ELR (cell line): ENCODE measurements at regions not wholly inside any gene's neighbourhood (a gene's known extent, or its start where the extent isn't known, plus 50 kb on each side); places are given as distances from the start of the nearest gene placed in this dataset.
"Not testable (repeated sequence)": the region's sequence is repeated elsewhere in the genome, so short reads cannot be mapped to it uniquely, and the experiment has no call there.

ENCODE experiments used
- DNase-seq: peaks from one replicate; pipeline ENCODE4 v3.0.0-alpha.2; 2015; ENCODE audit warnings: low read depth

GRCh38 chr4:120005527-120005926, 61.1 kb downstream of the MAD2L1 start:
- no peak for DNase-seq

DNA sequence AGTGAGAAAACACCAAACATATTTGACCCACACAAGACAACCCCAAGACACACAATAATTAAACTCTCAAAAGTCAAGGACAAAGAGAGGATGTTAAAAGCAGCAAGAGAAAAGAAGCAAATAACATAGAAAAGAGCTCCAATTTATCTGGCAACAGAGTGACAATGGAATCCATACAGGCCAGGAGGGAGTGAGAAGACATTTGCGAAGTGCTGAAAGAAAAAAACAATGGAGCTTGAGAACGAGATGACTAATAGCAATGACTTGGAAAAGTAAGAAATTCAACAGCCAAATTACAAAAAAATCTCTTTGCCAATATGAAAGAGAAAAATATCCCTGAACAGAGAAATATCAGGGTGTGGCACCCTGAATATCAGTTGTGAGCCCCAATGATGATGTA, 61.6 kb downstream of the MAD2L1 start:
- no peak for DNase-seq

DNA sequence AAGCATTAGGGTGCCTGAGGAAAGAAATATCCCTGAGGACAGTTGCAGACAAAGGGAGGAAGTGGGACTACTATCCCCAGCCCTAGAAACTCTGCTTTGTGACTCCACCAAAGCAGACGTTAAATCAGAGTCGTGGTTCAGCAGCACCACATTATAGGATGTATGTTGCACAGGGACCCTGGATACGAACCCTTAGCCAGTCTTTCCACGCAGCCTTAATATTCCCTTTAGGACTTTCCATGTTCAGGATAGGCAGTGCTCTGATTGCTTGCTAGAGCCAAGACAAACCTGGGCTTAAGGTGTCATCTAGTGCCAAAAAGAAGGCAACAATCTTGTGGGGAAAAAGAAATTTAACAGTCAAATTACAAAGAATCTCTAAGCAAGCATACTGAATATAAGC, 62.6 kb downstream of the MAD2L1 start:
- no peak for DNase-seq

GRCh38 chr4:120003193-120003592, 63.5 kb downstream of the MAD2L1 start:
- no peak for DNase-seq

DNA sequence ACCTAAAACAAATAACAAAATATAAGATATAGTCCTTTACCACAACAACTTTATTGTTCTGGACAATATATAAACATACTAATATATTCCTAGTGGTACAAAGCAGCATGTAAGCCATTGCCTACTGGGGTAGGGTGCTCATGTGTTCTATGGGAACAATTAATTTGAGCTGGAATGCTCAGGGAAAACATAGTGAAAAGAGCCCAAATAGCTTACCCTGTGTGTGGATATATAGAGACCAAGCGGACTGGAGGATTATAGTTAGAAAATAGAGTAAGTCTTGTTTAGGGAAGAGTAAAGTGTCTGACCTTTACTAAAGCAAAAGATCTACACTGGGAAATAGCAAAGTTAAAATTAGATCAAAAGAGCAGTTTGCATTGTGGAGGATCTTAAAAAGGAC, 64.8 kb downstream of the MAD2L1 start:
- no peak for DNase-seq

- DNase-seq = no peak
These were observed 65.9 kb downstream of the MAD2L1 start for GRCh38 chr4:120000591-120001296.

DNA sequence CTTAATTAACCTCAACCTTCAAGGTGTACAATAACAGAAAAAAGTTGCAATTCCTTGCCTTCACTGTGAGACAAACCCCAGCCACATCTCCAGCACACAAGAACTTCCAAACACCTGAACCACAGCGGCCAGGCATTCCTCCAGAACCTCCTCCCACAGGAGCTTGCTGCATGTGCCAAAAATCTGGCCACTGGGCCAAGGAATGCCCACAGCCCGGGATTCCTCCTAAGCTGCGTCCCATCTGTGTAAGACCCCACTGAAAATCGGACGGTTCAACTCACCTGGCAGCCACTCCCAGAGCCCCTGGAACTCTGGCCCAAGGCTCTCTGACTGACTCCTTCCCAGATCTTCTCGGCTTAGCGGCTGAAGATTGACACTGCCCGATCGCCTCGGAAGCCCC, 70.6 kb downstream of the MAD2L1 start:
- DNase-seq = not testable (repeated sequence)

GRCh38 chr4:119984996-119985395, 81.7 kb downstream of the MAD2L1 start:
- DNase-seq = no peak

DNA sequence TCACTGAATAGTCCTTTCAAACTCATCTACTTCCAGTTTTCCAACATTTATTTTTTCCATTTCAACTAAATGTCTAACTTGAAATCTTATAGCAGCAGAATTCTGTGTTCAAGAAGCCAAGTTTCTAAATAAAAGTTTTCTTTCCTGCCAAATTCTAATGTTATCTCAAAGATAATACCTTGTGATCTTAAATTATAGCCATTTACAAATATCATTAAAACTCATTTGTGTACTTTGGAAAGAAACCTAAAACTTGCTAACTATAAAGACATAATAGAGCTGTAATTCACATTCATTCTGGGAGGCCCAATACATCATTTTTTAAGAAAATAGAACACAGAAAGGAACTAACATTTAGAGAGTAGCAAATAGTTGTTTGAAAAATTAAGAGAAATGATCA, 83.9 kb downstream of the MAD2L1 start:
- no peak for DNase-seq

- DNase-seq = no peak
These were observed 86.2 kb downstream of the MAD2L1 start for GRCh38 chr4:119980456-119980855.

DNA sequence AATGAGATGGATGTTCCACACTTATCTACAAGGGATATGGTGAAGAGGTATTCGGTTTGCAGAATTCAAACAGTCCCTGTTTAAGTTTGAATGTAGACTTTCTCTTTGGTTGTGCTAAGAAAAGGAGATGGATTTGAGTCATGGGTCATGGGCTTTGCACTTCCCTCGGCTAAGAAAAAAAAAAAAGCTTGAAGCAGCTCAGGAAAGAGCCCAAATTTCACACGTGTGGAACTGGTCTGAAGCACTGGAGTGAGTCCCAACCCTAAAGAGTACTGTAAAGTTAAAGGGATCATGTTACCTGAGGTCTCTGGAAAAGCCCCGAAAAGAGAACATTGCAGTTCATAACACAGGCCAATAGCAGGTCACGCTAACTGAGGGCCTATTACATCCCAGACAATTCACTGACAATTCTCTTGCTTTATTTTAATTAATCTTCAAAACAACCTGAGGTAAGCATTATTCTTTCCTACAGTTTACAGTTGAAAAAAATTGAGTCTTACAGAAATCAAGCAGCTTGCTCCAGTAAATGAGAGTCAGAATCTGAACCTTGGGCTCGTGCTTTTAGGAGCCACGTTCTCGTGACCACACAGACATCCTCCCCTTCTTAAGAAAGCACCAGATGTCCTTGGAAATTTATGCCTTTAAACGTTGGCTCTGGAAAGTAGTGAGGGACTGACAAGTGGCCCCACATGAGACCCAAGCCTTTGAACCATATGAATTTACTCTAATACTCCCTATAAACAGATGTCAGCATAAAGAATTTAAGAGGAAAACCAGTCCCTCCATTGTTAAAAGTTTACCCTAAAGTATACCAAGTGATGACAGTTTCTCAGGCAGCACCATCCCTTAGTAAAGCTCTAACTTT, 89.3 kb downstream of the MAD2L1 start:
- no peak for DNase-seq

DNA sequence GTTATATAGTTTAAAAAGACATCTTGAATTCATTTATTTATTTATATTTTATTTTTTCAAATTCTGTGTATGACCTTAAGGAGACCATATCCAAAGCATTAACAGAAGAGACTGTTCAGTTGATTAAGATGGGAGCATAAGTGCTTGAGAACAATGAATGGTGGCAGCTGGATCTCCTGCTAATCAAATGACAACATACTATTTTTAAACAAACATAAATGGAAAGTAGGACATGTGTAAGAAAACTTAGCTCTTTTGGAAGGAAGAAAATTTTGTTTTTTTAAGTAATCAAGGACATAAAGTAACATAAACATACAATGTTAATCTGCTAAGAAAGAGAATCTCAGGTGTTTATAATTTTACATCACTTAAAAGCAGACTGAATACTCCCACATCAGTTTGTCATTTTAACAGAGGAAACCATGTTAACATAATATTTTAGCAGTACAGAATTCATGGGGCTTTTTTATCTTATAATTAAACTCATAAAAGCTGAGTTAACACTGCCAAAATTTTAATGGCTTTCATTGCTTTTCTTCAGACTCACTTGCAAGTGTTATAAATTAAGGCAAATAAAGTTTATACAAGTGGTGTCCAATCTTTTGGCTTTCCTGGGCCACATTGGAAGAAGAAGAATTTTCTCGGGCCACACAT, 95.1 kb downstream of the MAD2L1 start:
- no peak for DNase-seq

GRCh38 chr4:119962631-119963030, 104.0 kb downstream of the MAD2L1 start:
- no peak for DNase-seq

- DNase-seq = no peak
These were observed 107.7 kb downstream of the MAD2L1 start for GRCh38 chr4:119958983-119959382.

DNA sequence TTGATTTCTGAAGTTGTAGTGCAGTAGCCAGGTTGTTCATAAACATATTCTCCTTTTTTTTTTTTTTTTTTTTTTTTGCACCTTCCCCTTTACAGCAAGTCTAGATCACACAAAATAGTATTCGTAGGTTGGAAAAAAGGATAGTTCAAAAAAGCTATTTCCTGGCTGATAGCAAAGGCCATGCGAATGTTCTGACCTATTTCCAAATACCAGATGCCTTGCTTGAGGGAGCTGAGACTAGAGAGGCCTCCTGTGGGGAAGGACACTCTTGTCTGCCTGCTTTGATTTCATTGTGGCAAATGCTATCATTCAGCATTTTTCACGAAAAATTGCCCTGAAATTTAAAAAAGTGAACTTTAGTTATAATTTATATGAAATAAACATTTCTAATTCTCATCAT, 111.4 kb downstream of the MAD2L1 start:
- no peak for DNase-seq

DNA sequence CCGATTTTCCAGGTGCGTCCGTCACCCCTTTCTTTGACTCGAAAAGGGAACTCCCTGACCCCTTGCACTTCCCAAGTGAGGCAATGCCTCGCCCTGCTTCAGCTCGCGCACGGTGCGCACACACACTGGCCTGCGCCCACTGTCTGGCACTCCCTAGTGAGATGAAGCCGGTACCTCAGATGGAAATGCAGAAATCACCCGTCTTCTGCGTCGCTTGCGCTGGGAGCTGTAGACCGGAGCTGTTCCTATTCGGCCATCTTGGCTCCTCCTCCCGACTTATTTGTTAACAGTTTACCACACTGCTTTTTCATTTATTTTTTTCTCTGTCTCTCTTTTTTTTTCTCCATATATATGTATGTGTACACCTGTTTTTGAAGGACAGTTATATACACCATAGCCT, 112.2 kb downstream of the MAD2L1 start:
- DNase-seq = not testable (repeated sequence)

GRCh38 chr4:119946359-119946758, 120.3 kb downstream of the MAD2L1 start:
- DNase-seq = no peak

DNA sequence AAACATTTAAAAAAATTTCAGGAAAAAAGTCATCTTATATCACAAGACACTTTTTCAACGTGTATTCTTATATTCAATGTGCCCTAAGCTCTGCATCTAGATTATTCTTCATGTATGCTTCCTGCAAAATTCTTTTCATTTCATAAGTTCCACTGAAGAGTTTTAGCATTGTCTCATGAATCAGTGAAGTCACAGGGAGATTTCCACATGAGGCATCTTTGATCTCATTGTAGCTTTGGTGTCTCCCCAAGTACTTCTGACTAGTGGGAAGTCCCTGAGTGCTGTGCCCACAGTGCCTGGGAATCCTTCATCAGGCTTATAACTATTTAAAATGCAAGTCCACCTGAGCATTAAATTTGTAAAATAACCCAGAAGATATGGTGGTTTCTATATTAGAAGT, 123.8 kb downstream of the MAD2L1 start:
- DNase-seq = no peak

DNA sequence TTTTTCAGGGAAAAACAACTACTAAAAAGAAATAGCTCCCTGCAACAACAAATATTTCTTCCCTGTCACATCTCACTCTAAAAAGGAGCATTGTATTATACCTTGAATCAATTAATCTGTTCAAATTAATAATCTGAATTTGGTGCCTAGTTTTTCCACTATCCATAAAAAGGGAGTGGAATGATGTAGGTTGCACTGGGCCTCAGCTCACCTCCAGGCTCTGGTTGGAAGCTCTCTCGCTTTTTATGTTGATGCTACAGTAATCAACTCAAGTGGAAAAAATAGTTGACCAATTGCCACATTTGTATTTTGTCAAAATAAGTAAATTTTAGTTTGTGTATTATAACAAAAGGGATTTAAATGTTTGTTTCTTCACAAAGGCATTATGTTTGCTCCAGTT, 126.1 kb downstream of the MAD2L1 start:
- no peak for DNase-seq

DNA sequence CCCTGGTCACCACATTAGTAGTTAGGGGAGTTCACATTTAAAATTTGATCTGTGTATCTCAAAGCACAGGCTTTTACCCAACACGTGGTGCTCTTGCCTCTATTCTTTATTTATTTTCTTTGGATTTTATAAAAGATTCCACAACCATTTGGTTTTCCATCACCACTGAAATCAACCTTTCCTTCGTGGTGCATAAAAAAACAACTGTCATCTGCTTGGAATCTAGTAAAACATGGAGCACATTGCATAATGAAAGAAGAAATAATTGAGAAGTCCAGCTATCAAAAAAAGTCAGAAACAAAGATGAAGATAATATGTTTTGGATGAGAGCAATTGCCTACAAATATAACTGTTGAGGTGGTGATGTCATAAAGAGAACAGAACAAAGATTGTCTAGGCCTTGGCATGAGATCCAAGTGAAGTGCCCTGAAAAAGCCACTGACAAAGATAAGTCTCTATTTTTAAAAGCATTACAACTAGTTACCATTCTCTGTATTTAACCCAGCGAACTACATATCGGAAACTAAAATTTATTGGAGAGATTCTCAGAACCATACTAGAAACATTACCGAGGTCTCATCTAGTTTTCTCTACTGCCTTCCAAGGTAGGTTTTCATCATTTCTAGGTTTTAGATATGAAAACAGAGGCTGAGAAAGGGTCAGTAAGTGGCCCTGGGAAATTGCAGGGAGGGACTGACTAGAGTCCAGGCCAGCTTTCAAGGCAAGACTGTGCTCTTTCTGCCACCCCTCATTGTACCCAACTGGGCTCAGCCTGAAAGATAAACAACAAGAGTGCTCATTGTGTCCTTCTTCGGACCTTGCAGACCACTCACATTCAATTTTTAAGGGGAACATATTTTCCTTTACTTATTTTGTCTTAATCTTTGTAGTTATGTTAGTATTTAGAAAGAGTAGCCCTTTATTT, 127.3 kb downstream of the MAD2L1 start:
- DNase-seq = no peak

DNA sequence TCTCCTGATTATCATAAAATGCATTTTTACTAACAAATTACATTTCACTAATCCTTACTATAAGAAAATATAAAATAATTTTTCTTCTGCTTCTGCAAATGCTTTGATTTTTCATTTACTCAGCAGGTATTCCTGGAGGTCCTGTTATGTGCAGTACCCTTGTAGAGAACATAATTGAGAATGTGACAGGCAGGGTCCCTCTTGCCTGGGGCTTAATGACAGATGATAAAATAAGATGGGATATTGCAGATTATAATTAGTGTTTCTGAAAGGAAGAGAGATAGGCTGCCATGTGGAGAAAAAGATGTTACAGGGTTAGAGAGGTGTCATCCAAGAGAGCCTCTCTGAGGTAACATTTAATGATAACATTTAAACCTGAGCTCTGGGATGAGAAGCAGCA, 128.9 kb downstream of the MAD2L1 start:
- no peak for DNase-seq

GRCh38 chr4:119933606-119934005, 133.0 kb downstream of the MAD2L1 start:
- no peak for DNase-seq
